SK-N-SH (cell line): ENCODE measurements at regions not wholly inside any gene's neighbourhood (a gene's known extent, or its start where the extent isn't known, plus 50 kb on each side); places are given as distances from the start of the nearest gene placed in this dataset.

ENCODE experiments used
- CTCF ChIA-PET: fragments of 300-600, 350-600 bp; formaldehyde crosslinking; extraction: SDS; loops from one replicate; lab custom pipeline; 2021; lab: Yijun Ruan, JAX
- POLR2A ChIA-PET: fragments of 350-600 bp; sonication (Branson Sonifier 250); formaldehyde crosslinking; extraction: SDS; loops from one replicate; lab custom pipeline; 2020; ENCODE audit warnings: antibody characterized with exemption, inconsistent platforms; lab: Yijun Ruan, JAX
- DNase-seq: peaks from one replicate; pipeline ENCODE4 v3.0.0; 2012
- H2AFZ ChIP-seq: fragments of 200-600 bp; sonication (generic); 2 replicates; pipeline ENCODE4 v1.8.1; 2016; ENCODE audit warnings: antibody characterized with exemption, mild to moderate bottlenecking, low read depth
- H3F3A ChIP-seq: fragments of 200-600 bp; sonication (generic); replicated peaks from 2 replicates; pipeline ENCODE3; 2016; ENCODE audit warnings: antibody characterized with exemption, mild to moderate bottlenecking; ENCODE audit not compliant: insufficient read depth
- H3K27ac ChIP-seq, 2 experiments: fragments of 200-500 bp in 1 of 2; fragments of 200-600 bp in 1 of 2; sonication (Bioruptor generic) in 1 of 2; sonication (generic), shearing (Covaris generic) in 1 of 2; 2 replicates each; pipeline versions ENCODE4 v1.5.1 to v1.6.1; 2014 to 2016; ENCODE audit warnings: low read depth in 2 of 2, inconsistent platforms in 1 of 2, low read length in 1 of 2, mild to moderate bottlenecking in 1 of 2, mixed read lengths in 1 of 2
- H3K27me3 ChIP-seq: fragments of 200-600 bp; sonication (generic), shearing (Covaris generic); 2 replicates; pipeline ENCODE4 v1.6.1; 2016; ENCODE audit warnings: mixed run types; ENCODE audit not compliant: insufficient read depth
- H3K36me3 ChIP-seq, 2 experiments: fragments of 200-500 bp in 1 of 2; fragments of 200-600 bp in 1 of 2; sonication (Bioruptor generic) in 1 of 2; sonication (generic) in 1 of 2; replicated peaks in 1 of 2; 2 replicates each; pipeline versions ENCODE3 to v1.5.1; 2014 to 2016; ENCODE audit warnings: low read length in 1 of 2, mild to moderate bottlenecking in 1 of 2; ENCODE audit not compliant: insufficient read depth in 2 of 2, control insufficient read depth in 1 of 2
- H3K4me1 ChIP-seq, 2 experiments: fragments of 200-500 bp in 1 of 2; fragments of 200-600 bp in 1 of 2; sonication (Bioruptor generic) in 1 of 2; sonication (generic), shearing (Covaris generic) in 1 of 2; 2 replicates each; pipeline versions ENCODE4 v1.5.1 to v1.6.1; 2014 to 2016; ENCODE audit warnings: low read depth in 1 of 2, low read length in 1 of 2, mixed run types in 1 of 2; ENCODE audit not compliant: insufficient read depth in 2 of 2, control insufficient read depth in 1 of 2
- H3K4me2 ChIP-seq: fragments of 200-600 bp; sonication (generic), shearing (Covaris generic); 2 replicates; pipeline ENCODE4 v1.6.1; 2017; ENCODE audit warnings: mixed run types
- H3K4me3 ChIP-seq, 2 experiments: fragments of 200-500 bp in 1 of 2; fragments of 200-600 bp in 1 of 2; sonication (Bioruptor generic) in 1 of 2; sonication (generic), shearing (Covaris generic) in 1 of 2; 2 replicates each; pipeline versions ENCODE4 v1.5.1 to v1.8.1; 2014 to 2016; ENCODE audit warnings: low read depth in 2 of 2, inconsistent platforms in 1 of 2, low read length in 1 of 2, mild to moderate bottlenecking in 1 of 2, mixed read lengths in 1 of 2, moderate library complexity in 1 of 2
- H3K79me2 ChIP-seq: fragments of 200-600 bp; sonication (generic); 2 replicates; pipeline ENCODE4 v1.8.1; 2017; ENCODE audit warnings: mild to moderate bottlenecking; ENCODE audit not compliant: insufficient read depth
- H3K9ac ChIP-seq: fragments of 200-600 bp; sonication (generic); 2 replicates; pipeline ENCODE4 v1.6.1; 2017; ENCODE audit warnings: mixed run types
- H3K9me2 ChIP-seq: fragments of 200-600 bp; sonication (generic); 2 replicates; pipeline ENCODE4 v1.6.1; 2017; ENCODE audit warnings: mixed run types
- H3K9me3 ChIP-seq: fragments of 200-600 bp; sonication (generic); 2 replicates; pipeline ENCODE4 v1.6.1; 2017; ENCODE audit warnings: mixed run types, mild to moderate bottlenecking, moderate library complexity
- H4K20me1 ChIP-seq: fragments of 200-600 bp; sonication (generic); 2 replicates; pipeline ENCODE4 v1.6.1; 2017; ENCODE audit warnings: mild to moderate bottlenecking, mixed run types; ENCODE audit not compliant: insufficient read depth
- FOXJ3 ChIP-seq: sonication (generic); formaldehyde crosslinking; IDR thresholded peaks from 2 replicates; pipeline ENCODE4 v1.5.1; 2020; ENCODE audit warnings: mild to moderate bottlenecking, missing genetic modification reagents
- FOXM1 ChIP-seq: IDR thresholded peaks from 2 replicates; pipeline ENCODE4 v1.4.0; 2012; ENCODE audit warnings: low read depth, mild to moderate bottlenecking
- IRF3 ChIP-seq: fragments of 150-350 bp; IDR thresholded peaks from 2 replicates; pipeline ENCODE4 v1.6.1; 2016; ENCODE audit warnings: mild to moderate bottlenecking, low read depth, low read length
- NFIC ChIP-seq: IDR thresholded peaks from 2 replicates; pipeline ENCODE4 v1.4.0; 2012; ENCODE audit warnings: borderline replicate concordance
- RFX5 ChIP-seq: IDR thresholded peaks from 2 replicates; pipeline ENCODE4 v1.6.1; 2012; ENCODE audit warnings: mild to moderate bottlenecking, improper control_type of control experiment, low read length
- TCF12 ChIP-seq: IDR thresholded peaks from 2 replicates; pipeline ENCODE4 v1.4.0; 2012
- USF1 ChIP-seq: IDR thresholded peaks from 2 replicates; pipeline ENCODE4 v1.4.0; 2012; ENCODE audit warnings: low read depth, borderline replicate concordance
- ZBTB33 ChIP-seq: IDR thresholded peaks from 2 replicates; pipeline ENCODE4 v1.4.0; 2012; ENCODE audit warnings: low read depth, borderline replicate concordance
- WGBS: methylation state at CpG from one replicate; pipeline ENCODE4 v1.1.6; 2017; ENCODE audit warnings: low lambda C conversion rate; 5-methylcytosine and 5-hydroxymethylcytosine counted together
- TF ChIP-seq, protein P1 (sequence below): fragments of 200-600 bp; sonication (generic); IDR thresholded peaks from 2 replicates; pipeline ENCODE4 v1.6.1; 2017; ENCODE audit warnings: antibody characterized with exemption, mild to moderate bottlenecking, moderate library complexity
- TF ChIP-seq, protein P2 (sequence below): IDR thresholded peaks from 2 replicates; pipeline ENCODE4; 2012
- TF ChIP-seq, protein P3 (sequence below): IDR thresholded peaks from 2 replicates; pipeline ENCODE4 v1.4.0; 2012; ENCODE audit warnings: low read depth

- TF ChIP-seq TCF12 (no peak), FOXM1 (no peak)
- TF ChIP-seq, protein P1, sequence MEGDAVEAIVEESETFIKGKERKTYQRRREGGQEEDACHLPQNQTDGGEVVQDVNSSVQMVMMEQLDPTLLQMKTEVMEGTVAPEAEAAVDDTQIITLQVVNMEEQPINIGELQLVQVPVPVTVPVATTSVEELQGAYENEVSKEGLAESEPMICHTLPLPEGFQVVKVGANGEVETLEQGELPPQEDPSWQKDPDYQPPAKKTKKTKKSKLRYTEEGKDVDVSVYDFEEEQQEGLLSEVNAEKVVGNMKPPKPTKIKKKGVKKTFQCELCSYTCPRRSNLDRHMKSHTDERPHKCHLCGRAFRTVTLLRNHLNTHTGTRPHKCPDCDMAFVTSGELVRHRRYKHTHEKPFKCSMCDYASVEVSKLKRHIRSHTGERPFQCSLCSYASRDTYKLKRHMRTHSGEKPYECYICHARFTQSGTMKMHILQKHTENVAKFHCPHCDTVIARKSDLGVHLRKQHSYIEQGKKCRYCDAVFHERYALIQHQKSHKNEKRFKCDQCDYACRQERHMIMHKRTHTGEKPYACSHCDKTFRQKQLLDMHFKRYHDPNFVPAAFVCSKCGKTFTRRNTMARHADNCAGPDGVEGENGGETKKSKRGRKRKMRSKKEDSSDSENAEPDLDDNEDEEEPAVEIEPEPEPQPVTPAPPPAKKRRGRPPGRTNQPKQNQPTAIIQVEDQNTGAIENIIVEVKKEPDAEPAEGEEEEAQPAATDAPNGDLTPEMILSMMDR: no peak
- TF ChIP-seq, all 33 proteins: peak for 0
Measured at GRCh38 chr12:25827141-25827540, 131.3 kb upstream of the RASSF8 start (continued).

DNA sequence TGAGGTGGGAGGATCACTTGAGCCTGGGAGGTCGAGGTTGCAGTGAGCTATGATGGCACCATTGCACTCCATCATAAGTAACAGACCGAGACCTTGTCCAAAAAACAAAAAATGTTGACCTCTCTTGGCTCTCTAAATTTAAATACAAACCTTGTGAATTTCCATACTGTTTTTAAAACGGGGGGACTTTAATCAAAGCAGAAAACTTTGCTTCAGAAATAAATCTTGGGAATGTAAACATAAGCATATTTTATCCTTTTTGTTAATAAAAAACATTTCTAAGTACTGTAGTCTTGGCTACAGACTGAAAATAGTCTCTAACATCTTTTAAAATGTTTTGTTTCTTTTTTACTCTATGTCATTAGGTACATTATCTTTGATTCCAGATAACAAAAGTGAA, 130.7 kb upstream of the RASSF8 start:
- TF ChIP-seq RFX5: no peak
- no peak for TF ChIP-seq ZBTB33
- no peak for TF ChIP-seq USF1
- TF ChIP-seq FOXJ3 (CRISPR knock-in tag): no peak
- H3K27ac ChIP-seq: no peak overlapping the region
- CTCF ChIA-PET: no interaction called here

DNA sequence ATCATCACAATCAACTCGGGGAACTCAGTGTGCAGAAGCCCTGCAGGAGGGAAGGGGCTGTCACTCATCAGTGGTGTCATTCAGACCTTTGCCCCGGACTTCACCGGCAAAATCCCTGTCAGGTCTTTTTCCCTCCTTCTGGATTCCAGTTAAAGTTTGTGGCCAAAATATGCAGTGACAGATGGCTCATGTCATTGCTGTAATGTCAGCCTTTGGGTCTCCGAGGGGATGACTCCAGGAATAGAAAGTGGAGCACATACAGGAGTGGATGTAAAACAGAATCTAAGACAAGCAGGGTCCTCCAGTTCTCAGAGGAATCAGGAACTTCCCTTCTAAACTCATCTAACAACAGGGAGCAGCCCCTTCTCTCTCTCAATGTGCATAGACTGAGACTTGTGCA, 130.3 kb upstream of the RASSF8 start:
- TF ChIP-seq, protein P2, sequence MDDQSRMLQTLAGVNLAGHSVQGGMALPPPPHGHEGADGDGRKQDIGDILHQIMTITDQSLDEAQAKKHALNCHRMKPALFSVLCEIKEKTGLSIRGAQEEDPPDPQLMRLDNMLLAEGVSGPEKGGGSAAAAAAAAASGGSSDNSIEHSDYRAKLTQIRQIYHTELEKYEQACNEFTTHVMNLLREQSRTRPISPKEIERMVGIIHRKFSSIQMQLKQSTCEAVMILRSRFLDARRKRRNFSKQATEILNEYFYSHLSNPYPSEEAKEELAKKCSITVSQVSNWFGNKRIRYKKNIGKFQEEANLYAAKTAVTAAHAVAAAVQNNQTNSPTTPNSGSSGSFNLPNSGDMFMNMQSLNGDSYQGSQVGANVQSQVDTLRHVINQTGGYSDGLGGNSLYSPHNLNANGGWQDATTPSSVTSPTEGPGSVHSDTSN: peak; percentile 32; the same call in 1 of the 2 replicates
- TF ChIP-seq NFIC (no peak), IRF3 (no peak)
- TF ChIP-seq, protein P3, sequence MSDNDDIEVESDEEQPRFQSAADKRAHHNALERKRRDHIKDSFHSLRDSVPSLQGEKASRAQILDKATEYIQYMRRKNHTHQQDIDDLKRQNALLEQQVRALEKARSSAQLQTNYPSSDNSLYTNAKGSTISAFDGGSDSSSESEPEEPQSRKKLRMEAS: no peak
- TF ChIP-seq, all 33 proteins: peak for 1
- no peaks in the 10 kb centered on the region for H3K9me3 ChIP-seq
- H3K4me3 ChIP-seq: no peak overlapping the region
- ChIA-PET POLR2A (no interaction called here), CTCF (no interaction called here)
- H3K4me1 ChIP-seq: peaks cover 7 to 8% of the 10 kb centered on the region in 2 experiments; a peak in 3 of 4 replicates
- peaks cover 5% of the 10 kb centered on the region for H3F3A ChIP-seq
- no peak for DNase-seq
- H3K36me3 ChIP-seq: no peaks in the 10 kb centered on the region
- 44% methylated on average over 4 of the region's 4 CpGs for WGBS
- H3K9ac ChIP-seq: no peak overlapping the region
- peak overlapping the region in 1 of 2 experiments; percentile 79; a peak in 2 of 4 replicates for H3K27ac ChIP-seq
- no peaks in the 10 kb centered on the region for H4K20me1 ChIP-seq
- no peaks in the 10 kb centered on the region for H3K9me2 ChIP-seq
- no peak overlapping the region for H2AFZ ChIP-seq
- H3K4me2 ChIP-seq: no peak overlapping the region
- H3K27me3 ChIP-seq: no peaks in the 10 kb centered on the region
- no peaks in the 10 kb centered on the region for H3K79me2 ChIP-seq

More for the DNA sequence above, 130.7 kb upstream of the RASSF8 start:
- Histone ChIP-seq H3K9me2 (no peaks in the 10 kb centered on the region), H3K4me1 (peaks cover 7 to 8% of the 10 kb centered on the region in 2 experiments; a peak in 3 of 4 replicates), H3K9me3 (no peaks in the 10 kb centered on the region), H3K27me3 (no peaks in the 10 kb centered on the region), H3K4me2 (no peak overlapping the region), H3K79me2 (no peaks in the 10 kb centered on the region), H2AFZ (no peak overlapping the region), H3K9ac (no peak overlapping the region), H3K36me3 (no peaks in the 10 kb centered on the region), H3K4me3 (no peak overlapping the region), H4K20me1 (no peaks in the 10 kb centered on the region), H3F3A (peaks cover 5% of the 10 kb centered on the region)
- POLR2A ChIA-PET: no interaction called here
- WGBS: 80% methylated on average over 3 of the region's 3 CpGs
- DNase-seq: no peak
